Lung microvascular endothelial cell (primary cell): ENCODE measurements at regions not wholly inside any gene's neighbourhood (a gene's known extent, or its start where the extent isn't known, plus 50 kb on each side); places are given as distances from the start of the nearest gene placed in this dataset.
"Not testable (repeated sequence)": the region's sequence is repeated elsewhere in the genome, so short reads cannot be mapped to it uniquely, and the experiment has no call there.

Source experiments
- DNase-seq, 2 donors: peaks; one replicate each; pipeline versions ENCODE4 v3.0.0 to v3.0.0-alpha.2; 2010; ENCODE audit warnings: low read depth in 2 of 2

- DNase-seq: no peak
Measured at GRCh38 chr22:35183917-35184316, 73.4 kb upstream of the HMGXB4 start.

DNA sequence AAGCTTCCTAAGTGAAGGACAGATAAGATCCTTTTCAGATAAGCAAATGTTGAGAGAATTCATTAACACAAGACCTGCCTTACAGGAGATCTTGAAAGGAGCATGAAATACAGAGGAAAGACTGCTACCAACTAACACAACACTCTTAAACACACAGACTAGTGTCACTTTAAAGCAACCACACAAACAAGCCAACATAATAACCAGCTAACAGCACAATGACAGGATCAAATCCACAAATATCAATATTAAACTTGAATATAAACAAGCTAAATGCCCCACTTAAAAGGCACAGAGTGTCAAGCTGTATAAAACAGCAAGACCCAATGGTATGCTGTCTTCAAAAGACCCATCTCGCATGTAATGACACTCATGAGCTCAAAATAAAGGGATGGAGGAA, 70.8 kb upstream of the HMGXB4 start:
- DNase-seq: no peak

DNA sequence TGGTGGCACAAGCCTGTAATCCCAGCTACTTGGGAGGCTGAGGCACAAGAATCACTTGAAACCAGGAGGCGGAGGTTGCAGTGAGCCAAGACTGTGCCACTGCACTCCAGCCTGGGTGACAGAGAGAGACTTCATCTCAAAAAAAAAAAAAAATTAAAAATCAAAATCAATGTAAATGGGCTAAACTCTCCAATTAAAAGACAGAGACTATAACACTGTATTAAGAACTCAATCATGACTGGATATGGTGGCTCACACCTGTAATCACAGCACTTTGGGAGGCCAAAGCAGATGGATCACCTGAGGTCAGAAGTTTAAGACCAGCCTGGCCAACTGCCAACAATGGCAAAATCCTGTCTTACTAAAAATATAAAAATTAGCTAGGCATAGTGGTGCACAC, 68.4 kb upstream of the HMGXB4 start:
- DNase-seq: not testable (repeated sequence)

- no peak for DNase-seq
Measured at GRCh38 chr22:35189559-35189958, 67.7 kb upstream of the HMGXB4 start.

DNA sequence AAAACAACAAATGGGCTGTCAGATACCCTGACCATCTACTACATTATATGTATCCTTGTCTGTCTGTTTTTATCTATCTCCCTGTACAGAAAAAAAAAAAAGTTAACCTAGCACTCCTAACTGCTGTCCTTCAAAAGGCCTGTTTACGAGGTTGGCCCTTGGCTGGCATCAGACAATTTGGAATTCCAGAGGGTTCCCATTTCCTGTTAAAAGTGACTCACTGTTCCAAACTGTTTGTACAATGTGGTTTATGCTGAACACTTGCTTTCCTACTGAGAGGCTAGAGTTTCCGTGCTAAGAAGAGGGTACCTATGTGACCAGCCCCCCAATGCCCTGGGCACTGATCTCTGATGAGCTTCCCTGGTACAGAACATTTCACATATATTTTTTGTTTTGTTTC, 65.9 kb upstream of the HMGXB4 start:
- DNase-seq: peak; percentile 43 to 66

- DNase-seq: no peak
Measured at GRCh38 chr22:35192129-35192918, 65.0 kb upstream of the HMGXB4 start.

DNA sequence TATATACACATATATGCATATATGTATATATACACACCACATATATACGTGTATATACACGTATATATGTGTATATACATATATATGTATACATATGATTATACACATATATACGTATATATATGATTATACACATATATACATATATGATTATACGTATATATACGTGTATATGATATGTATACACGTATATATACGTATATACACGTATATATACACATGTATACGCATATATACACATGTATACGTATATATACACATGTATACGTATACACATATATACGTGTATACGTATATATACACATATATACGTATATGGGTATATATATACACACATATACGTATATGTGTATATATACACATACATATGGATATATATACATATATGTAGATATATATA, 62.1 kb upstream of the HMGXB4 start:
- DNase-seq: no peak

DNA sequence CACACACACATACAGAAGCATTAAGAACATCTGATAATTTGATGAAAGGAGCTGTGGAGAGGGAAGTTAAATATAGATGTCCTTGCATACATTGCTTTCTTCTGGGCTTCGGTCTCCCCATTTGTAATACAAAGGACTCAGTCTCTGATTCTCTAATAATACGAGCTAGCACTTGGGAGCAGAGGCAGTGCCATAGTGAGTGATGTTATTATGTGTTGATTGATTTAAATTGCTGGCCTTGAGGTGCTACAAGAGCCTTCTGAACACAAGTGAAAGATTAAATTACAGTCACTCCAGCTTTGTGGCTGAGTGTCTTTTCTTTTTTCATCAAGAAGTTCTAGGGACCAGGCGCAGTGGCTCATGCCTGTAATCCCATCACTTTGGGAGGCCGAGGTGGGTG, 61.5 kb upstream of the HMGXB4 start:
- no peak for DNase-seq

DNA sequence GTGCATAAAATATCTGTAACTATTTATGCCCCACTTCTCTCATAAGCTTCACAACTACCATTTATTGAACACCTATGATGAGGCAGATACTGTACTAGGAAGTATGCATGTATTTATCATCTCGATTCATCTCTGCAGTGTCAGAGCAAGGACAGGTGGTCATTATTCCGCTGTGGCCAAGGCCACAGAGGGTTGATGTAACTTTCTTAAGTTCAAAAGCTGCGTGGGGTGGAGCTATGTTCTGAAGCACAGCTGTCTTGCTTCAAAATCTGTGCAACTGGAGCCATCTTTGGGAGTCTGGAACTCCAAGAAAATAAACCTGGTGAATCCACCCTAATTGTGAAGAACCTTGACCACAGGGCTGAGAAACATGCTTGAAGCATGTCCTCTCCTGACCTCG, 60.2 kb upstream of the HMGXB4 start:
- DNase-seq: no peak

DNA sequence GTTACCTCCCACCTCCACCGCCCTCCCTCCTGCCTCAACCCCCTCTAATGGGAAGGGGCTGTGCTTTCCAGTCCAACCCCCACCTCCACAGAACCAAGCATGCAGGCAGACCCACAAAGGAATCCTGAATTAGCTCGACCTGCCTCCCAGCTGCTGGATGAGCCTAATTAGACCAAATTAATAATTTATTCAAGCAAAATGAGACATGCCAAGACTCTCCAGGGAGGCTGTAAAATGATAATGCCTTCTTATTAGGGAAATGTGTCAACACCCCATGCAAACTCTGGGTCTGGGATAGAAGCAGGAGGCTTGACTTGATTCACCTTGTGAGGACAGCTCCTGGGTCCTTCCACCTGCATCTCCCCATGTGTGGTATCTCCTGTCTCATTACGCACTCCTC, 59.4 kb upstream of the HMGXB4 start:
- no peak for DNase-seq

- no peak for DNase-seq
Measured at GRCh38 chr22:35198738-35199137, 58.6 kb upstream of the HMGXB4 start.

- DNase-seq: no peak
Measured at GRCh38 chr22:35202376-35202775, 54.9 kb upstream of the HMGXB4 start.

DNA sequence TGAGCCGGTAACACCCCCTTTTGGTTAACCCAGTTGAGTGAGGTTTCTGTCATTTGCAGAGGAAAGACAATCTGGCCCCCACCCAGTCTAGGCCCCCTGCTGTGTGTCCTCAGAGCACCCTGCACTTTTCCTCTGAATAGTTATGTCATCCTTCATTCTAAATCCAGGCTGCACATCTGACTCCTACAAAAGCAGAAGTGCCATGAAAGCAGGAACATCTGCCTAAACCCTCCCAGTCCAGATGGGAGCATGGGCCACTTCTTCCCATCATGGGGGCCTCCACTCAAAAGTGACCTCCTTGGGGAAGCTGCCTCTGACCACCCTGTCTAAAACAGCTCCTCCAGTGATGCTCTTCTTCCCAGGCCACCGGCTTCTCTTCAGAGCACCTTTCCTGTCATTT, 53.7 kb upstream of the HMGXB4 start:
- DNase-seq: no peak

- no peak for DNase-seq
Measured at GRCh38 chr22:35204807-35205775, 52.2 kb upstream of the HMGXB4 start.

- DNase-seq: peak in 1 of 2 donors; percentile 8
Measured at GRCh38 chr22:35205961-35206360, 51.3 kb upstream of the HMGXB4 start.

DNA sequence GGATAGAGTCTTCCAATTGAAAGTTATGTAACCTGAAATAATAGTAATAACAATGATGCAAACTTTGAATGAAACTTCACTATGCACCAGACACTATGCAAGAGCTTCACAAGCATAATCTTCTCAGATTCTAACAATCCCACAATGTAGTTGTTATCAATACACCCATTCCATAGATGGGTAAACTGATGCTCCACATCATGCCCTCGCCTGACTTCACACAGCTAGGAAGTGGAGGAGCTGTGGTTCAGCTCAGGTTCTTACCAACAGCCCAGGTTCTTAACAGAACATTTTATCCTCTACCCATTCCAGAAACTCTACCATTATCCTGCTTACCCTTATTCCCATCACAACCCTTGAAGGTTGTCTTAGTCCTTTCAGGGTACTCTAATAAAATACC, 50.4 kb upstream of the HMGXB4 start:
- DNase-seq: no peak
